HEK293T (cell line): ENCODE measurements at regions not wholly inside any gene's neighbourhood (a gene's known extent, or its start where the extent isn't known, plus 50 kb on each side); places are given as distances from the start of the nearest gene placed in this dataset.

Source experiments
- FOXA1 ChIP-seq: fragments of 450-650 bp; IDR thresholded peaks from 2 replicates; pipeline ENCODE4 v1.6.1; 2016; ENCODE audit warnings: mild to moderate bottlenecking
- FOXK2 ChIP-seq: fragments of 450-650 bp; IDR thresholded peaks from 2 replicates; pipeline ENCODE4 v1.6.1; 2016; ENCODE audit warnings: mild to moderate bottlenecking
- FOXM1 ChIP-seq: fragments of 450-650 bp; IDR thresholded peaks from 2 replicates; pipeline ENCODE4 v1.6.1; 2017; ENCODE audit warnings: mild to moderate bottlenecking, borderline replicate concordance
- L3MBTL2 ChIP-seq: fragments of 450-650 bp; conservative IDR thresholded peaks from 2 replicates; pipeline ENCODE4 v1.6.1; 2016; ENCODE audit warnings: mild to moderate bottlenecking
- LEF1 ChIP-seq: fragments of 450-650 bp; IDR thresholded peaks from 2 replicates; pipeline ENCODE4 v1.6.1; 2017; ENCODE audit warnings: mild to moderate bottlenecking, borderline replicate concordance
- SP1 ChIP-seq: fragments of 450-650 bp; IDR thresholded peaks from 2 replicates; pipeline ENCODE4 v1.6.1; 2017
- SUZ12 ChIP-seq: fragments of 450-650 bp; IDR thresholded peaks from 2 replicates; pipeline ENCODE4 v1.6.1; 2016; ENCODE audit warnings: mild to moderate bottlenecking
- ZNF384 ChIP-seq: fragments of 450-650 bp; IDR thresholded peaks from 2 replicates; pipeline ENCODE4 v1.6.1; 2016

- TF ChIP-seq FOXA1, result no peak
- TF ChIP-seq SP1, result no peak
- no peak for TF ChIP-seq ZNF384
- no peak for TF ChIP-seq LEF1
- TF ChIP-seq FOXM1, result no peak
- no peak for TF ChIP-seq SUZ12
- no peak for TF ChIP-seq FOXK2
- TF ChIP-seq L3MBTL2, result no peak
Measured at GRCh38 chr14:71815110-71815509, 117.1 kb upstream of the RGS6 start.
